ENCODE measurements at regions not wholly inside any gene's neighbourhood (a gene's known extent, or its start where the extent isn't known, plus 50 kb on each side); places are given as distances from the start of the nearest gene placed in this dataset.

GRCh38 chr5:145678255-145678654, 156.9 kb downstream of the PRELID2 start:
- no peak for DNase-seq (ENCODE audit: low read depth)
- TF ChIP-seq CTCF (IDR thresholded peaks at IDR 0.05; ENCODE audit: insufficient read depth, low read depth, low read length) = no peak
- no peak overlapping the region for H3K4me3 ChIP-seq (ENCODE audit: low read depth, low read length)
- ChIA-PET POLR2A (no interaction called here), CTCF (interaction anchor here (0.7 kb wide), 1 partner anchor 372 kb away, joined by 3 read pairs; no protein-coding TSS in a partner anchor)
- H3K27me3 ChIP-seq (ENCODE audit: control insufficient read depth, insufficient read depth, low read length) = no peaks in the 10 kb centered on the region
- H3K36me3 ChIP-seq (ENCODE audit: control insufficient read depth, insufficient read depth, low read length) = no peaks in the 10 kb centered on the region

- DNase-seq (ENCODE audit: low read depth) = no peak
- H3K36me3 ChIP-seq (ENCODE audit: control insufficient read depth, insufficient read depth, low read length) = no peaks in the 10 kb centered on the region
- H3K4me3 ChIP-seq (ENCODE audit: low read depth, low read length) = no peak overlapping the region
- TF ChIP-seq CTCF (IDR thresholded peaks at IDR 0.05; ENCODE audit: insufficient read depth, low read depth, low read length) = no peak
- ChIA-PET CTCF (no interaction called here), POLR2A (no interaction called here)
- no peaks in the 10 kb centered on the region for H3K27me3 ChIP-seq (ENCODE audit: control insufficient read depth, insufficient read depth, low read length)
Observed at GRCh38 chr5:145673786-145674185, 161.4 kb downstream of the PRELID2 start.

GRCh38 chr5:145668714-145669113, 166.4 kb downstream of the PRELID2 start:
- CTCF ChIA-PET = no interaction called here

GRCh38 chr5:145667742-145668141, 167.4 kb downstream of the PRELID2 start:
- Histone ChIP-seq H3K36me3 (ENCODE audit: control insufficient read depth, insufficient read depth, low read length) (no peaks in the 10 kb centered on the region), H3K27me3 (ENCODE audit: control insufficient read depth, insufficient read depth, low read length) (no peaks in the 10 kb centered on the region), H3K4me3 (ENCODE audit: low read depth, low read length) (no peak overlapping the region)
- no peak for DNase-seq (ENCODE audit: low read depth)
- no peak for TF ChIP-seq CTCF (IDR thresholded peaks at IDR 0.05; ENCODE audit: insufficient read depth, low read depth, low read length)
- CTCF ChIA-PET = interaction anchor here (0.7 kb wide), 1 partner anchor 9 kb away, joined by 3 read pairs; no protein-coding TSS in a partner anchor
- POLR2A ChIA-PET = no interaction called here

More at GRCh38 chr5:145668714-145669113, 166.4 kb downstream of the PRELID2 start:
- Histone ChIP-seq H3K4me3 (ENCODE audit: low read depth, low read length) (no peak overlapping the region), H3K27me3 (ENCODE audit: control insufficient read depth, insufficient read depth, low read length) (no peaks in the 10 kb centered on the region), H3K36me3 (ENCODE audit: control insufficient read depth, insufficient read depth, low read length) (no peaks in the 10 kb centered on the region)
- TF ChIP-seq CTCF (IDR thresholded peaks at IDR 0.05; ENCODE audit: insufficient read depth, low read depth, low read length) = no peak
- POLR2A ChIA-PET = no interaction called here
- DNase-seq (ENCODE audit: low read depth) = no peak

- TF ChIP-seq CTCF (IDR thresholded peaks at IDR 0.05; ENCODE audit: insufficient read depth, low read depth, low read length) = no peak
- no peak for DNase-seq (ENCODE audit: low read depth)
- Histone ChIP-seq H3K27me3 (ENCODE audit: control insufficient read depth, insufficient read depth, low read length) (no peaks in the 10 kb centered on the region), H3K4me3 (ENCODE audit: low read depth, low read length) (no peak overlapping the region), H3K36me3 (ENCODE audit: control insufficient read depth, insufficient read depth, low read length) (no peaks in the 10 kb centered on the region)
- POLR2A ChIA-PET = no interaction called here
- CTCF ChIA-PET = no interaction called here
Observed at GRCh38 chr5:145666591-145666990, 168.6 kb downstream of the PRELID2 start.
